RCC 7860 (cell line): ENCODE measurements at regions not wholly inside any gene's neighbourhood (a gene's known extent, or its start where the extent isn't known, plus 50 kb on each side); places are given as distances from the start of the nearest gene placed in this dataset.

Experiments used
- DNase-seq: peaks from one replicate; pipeline ENCODE4 v3.0.0-alpha.2; 2015; ENCODE audit warnings: low spot score
- FAIRE-seq: peaks from 2 replicates; lab custom pipeline; 2012; peaks lifted over from hg19 to GRCh38; lab: Jason Lieb, UNC

DNA sequence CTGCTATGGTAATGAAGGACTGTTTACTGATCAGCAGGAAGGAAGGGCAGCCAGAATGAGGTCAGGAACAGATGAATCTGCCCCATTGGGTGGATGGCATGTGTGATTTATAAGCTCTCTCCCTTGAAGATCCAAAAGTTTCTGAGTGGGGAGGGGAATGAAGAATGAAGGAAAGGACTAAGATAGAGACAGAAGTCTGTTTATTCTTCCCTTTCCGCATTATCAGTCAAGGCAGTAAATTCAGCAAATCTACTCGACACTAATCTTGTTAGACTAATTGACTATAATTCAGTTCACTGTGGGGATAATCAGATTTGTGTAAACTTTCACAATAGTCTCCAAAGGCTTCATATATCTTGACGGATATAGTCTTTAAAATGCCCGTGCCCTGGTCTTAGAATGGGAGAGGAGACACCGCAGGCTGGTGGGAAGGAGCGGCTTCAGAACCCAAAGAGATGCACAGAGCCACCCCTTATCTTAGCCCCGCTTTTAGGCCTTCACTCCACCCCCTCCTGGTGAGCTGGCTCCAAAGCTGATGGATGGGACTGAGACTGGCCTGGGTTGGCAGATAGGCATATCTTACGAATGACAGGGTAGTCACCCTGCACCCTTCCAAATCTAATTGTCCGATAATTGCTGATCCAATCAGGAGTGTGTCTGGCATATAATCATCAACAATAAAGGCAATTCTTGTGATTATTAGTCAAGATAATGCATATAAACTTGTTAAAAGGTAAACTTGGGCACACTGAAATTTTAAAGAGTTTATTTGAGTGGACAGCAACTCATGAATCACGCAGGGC, 76.0 kb upstream of the PPM1J start:
- no peak for FAIRE-seq

DNA sequence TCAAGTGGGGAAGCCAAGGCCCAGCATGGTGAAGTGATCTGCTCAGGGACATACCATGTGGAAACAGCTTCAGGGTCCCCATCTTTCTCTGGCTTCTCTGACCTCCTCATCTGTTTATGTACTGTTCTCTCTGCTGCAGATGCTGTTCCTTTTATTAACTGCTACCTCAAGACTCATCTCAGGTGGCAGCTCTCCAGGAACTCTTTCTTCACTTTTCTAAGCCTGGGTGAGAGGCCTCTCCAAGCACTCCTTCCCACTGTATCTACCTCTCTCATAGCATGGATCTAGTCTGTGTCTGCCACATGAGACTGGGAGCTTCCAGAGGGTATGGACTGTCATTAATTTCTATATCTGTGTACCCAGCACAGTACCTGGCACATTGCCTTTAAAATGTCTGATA, 73.4 kb upstream of the PPM1J start:
- no peak for DNase-seq
- FAIRE-seq: no peak

More for the DNA sequence above, 76.0 kb upstream of the PPM1J start:
- DNase-seq: no peak

DNA sequence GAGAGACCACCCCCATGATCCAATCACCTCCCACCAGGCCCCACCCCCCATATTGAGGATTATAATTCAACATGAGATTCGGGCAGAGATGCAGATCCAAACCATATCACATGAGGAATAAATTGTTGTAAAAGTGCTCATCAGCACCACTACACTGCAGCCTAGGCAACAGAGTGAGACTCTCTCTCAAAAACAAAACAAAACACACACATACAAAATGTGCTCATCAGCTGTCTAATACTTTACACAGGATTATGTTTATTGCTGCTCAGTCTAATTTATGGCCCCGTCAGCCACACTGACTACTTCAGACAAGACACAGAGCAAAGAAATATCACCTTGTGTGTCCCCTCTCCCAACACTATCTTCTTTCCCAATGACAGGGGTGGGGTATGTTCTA, 72.9 kb upstream of the PPM1J start:
- DNase-seq (no peak), FAIRE-seq (no peak)

DNA sequence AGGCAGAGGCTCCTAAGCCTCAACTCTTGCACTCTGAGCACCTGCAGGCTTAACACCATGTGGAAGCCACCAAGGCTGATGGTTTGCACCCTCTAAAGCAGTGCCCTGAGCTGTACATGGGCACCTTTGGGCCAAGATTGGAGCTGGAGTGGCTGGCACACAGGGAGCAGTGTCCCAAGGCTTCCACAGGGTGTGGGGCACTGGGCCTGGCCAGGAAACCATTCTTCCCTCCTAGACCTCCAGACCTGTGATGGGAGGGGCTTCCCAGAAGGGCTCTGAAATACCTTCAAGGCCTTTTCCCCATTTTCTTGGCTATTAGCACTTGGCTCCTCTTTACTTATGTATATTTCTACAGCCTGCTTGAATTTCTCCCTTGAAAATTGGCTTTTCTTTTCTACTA, 67.9 kb upstream of the PPM1J start:
- no peak for FAIRE-seq
- DNase-seq: no peak

DNA sequence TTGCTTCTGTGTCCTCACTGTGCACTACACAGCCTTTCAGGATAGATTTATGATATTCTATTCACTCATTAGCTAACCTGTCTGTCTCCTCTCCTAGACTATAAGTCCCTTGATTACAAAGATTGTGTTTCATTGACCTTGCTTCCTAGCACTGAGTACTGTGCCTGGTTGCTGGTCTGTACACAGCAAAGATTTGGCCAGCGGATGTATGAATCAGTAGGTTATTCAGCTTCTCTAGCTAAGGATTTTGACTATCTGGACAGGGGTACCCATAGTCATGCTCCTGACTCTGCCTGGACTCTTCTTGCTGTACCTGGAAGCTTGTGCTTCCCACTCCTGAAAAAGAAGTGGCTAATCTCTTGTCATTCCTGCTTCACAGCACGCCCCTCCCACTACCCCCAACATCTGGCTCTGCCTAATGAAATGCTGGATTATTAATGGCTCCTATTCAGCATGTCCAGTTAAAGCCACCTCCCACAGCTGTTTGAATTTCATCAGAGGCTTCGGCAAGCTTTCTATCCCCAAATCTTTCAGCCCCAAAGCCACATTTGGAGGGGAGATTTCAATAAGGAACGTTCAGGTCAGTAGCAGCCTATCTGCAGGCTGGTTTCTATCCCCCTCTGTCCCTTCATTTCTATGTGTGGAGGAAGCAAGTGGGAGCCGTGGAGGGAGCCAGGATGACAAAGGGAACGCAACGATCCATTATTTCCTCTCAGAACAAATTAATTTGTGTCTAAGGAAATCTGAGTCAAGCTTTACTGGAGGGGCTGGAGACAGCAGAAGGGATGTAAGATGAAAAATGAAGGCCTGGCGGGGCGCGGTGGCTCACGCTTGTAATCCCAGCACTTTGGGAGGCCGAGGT, 64.8 kb upstream of the PPM1J start:
- DNase-seq (no peak), FAIRE-seq (no peak)

DNA sequence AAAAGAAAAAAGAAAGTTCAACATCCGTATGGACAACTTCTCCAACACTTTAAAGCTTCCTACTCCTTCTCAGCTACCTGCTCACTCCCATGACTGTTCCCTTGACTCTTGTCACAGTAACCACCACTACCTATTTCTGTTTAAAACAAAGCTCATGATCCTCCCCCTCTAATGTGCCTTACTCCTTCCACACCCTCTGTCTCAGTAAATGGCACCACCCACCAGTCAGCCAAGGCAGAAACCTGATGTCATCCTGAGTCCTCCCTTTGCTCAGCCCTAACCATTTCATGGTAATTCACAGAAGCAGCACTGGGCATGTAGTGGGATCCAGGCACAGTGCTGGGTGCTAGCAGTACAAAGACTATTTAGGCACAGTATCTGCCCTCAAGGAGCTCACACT, 63.0 kb upstream of the PPM1J start:
- no peak for FAIRE-seq
- no peak for DNase-seq

DNA sequence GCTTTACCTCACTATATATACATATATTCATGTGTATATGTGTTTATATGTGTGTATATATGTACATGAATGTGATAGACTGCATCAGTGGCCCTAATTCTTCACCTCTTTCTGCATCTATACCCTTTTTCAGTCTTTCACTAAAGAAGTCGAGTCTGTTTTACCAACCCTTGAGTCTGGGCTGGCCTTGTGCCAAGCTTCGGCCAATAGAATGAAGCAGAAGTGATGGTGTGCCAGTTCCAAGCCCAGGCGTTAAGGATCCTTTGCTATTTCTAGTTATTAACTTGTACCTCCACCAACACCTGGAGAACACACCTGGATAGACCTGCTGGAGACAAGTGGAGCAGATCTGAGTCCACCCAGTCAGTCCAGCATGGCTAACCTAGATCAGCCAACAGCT, 61.6 kb upstream of the PPM1J start:
- no peak for DNase-seq
- FAIRE-seq: no peak

DNA sequence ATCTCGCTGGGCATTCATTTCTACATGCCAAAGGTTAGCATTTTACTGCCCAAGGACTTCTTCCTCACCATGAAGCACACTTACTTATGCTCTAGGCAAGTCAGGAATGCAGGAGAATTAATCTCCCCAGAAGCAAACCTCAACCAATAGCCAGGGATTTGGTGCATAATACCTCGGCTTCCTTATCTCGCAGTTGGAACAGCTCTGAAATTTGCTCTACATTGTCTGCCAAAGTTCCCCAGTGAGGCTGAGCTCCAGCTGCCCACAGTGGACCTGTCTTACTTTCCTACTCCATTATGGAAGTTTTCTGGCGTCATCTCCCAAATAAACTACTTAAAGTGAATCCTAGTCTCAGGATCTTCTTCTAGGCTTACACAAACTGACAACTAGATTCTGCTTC, 57.6 kb upstream of the PPM1J start:
- DNase-seq (no peak), FAIRE-seq (no peak)

DNA sequence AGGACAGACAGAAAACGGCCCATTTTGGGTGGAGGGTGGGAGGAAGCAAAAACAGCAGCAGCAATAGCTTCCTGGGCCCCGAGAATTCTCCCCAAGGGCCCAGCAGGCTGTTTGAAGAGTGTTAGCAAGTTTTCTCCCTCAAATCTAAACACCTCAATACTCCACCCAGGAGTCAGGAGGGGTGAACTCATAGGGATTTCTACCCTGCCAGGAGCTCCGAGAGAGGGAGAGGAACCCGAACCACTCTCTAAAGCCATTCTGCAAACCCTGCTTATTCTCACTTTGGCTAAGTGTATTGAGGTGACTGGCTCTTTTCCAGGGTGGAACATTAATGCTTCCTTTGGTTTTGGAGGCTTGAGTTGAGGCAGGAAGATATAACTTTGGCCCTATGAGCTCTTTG, 55.6 kb upstream of the PPM1J start:
- no peak for DNase-seq
- no peak for FAIRE-seq

DNA sequence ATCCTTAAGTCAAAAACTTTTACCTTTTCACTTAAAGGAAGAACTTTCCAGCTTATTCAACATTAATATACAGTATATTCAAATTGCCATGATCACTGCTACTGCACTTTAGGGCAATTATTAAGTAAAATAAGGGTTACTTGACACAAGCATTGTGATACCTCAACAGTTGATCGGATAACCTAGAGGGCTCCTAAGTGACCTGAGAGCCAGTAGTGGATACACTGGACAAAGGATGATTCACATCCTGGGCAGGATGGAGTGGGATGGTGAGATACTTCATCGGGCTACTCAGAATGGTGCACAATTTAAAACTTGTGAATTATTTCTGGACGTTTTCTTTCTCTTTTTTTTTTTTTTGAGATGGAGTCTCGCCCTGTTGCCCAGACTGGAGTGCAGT, 54.5 kb upstream of the PPM1J start:
- no peak for FAIRE-seq
- no peak for DNase-seq

DNA sequence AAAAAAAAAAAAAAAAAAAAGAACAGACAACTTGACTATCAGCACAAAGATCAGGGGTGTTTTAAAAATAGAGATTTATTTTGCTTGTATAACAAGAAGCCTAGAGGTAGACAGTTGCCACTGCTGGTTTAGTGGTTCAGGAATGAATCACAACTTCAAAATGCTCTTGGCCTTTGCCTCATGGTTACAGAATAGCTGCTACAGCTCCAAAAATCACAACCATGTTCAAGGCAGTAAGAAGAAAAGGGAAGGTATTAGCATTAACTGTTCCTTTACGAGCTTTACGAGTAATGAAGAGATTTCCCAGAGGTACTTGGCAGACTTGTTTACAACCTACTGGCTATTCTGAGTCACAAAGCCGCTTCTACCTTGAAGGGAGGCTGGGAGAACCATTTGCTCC, 52.5 kb upstream of the PPM1J start:
- no peak for DNase-seq
- FAIRE-seq: no peak
